Liver (tissue), 8 donors: ENCODE measurements at regions not wholly inside any gene's neighbourhood (a gene's known extent, or its start where the extent isn't known, plus 50 kb on each side); places are given as distances from the start of the nearest gene placed in this dataset.

Experiments used
- DNase-seq: peaks from one replicate; pipeline ENCODE4 v3.0.0-alpha.2; 2017; ENCODE audit warnings: low spot score
- H3K27ac ChIP-seq, 2 donors: one replicate each; pipeline ENCODE4 v1.7.0; 2013; ENCODE audit warnings: inconsistent platforms in 2 of 2, low read length in 2 of 2, control low read depth in 1 of 2, low read depth in 1 of 2, mild to moderate bottlenecking in 1 of 2
- H3K27me3 ChIP-seq, 4 donors: one replicate each; pipeline versions ENCODE4 v1.6.1 to v1.7.0; 2013; ENCODE audit warnings: low read length in 3 of 4, inconsistent platforms in 1 of 4, mild to moderate bottlenecking in 1 of 4, moderate library complexity in 1 of 4; ENCODE audit not compliant: control insufficient read depth in 4 of 4, insufficient read depth in 4 of 4
- H3K36me3 ChIP-seq, 4 donors: one replicate each; pipeline versions ENCODE4 v1.6.1 to v1.7.0; 2013; ENCODE audit warnings: low read length in 3 of 4, mild to moderate bottlenecking in 3 of 4, low read depth in 1 of 4, moderate library complexity in 1 of 4; ENCODE audit not compliant: control insufficient read depth in 4 of 4, insufficient read depth in 3 of 4
- H3K4me1 ChIP-seq, 4 donors: one replicate each; pipeline versions ENCODE4 v1.6.1 to v1.7.0; 2013; ENCODE audit warnings: low read length in 3 of 4, mild to moderate bottlenecking in 3 of 4, moderate library complexity in 1 of 4; ENCODE audit not compliant: control insufficient read depth in 4 of 4, insufficient read depth in 4 of 4
- H3K4me3 ChIP-seq, 3 donors: one replicate each; pipeline versions ENCODE4 v1.6.1 to v1.7.0; 2013; ENCODE audit warnings: low read length in 3 of 3, control low read depth in 1 of 3, low read depth in 1 of 3, mild to moderate bottlenecking in 1 of 3
- H3K9ac ChIP-seq, 2 donors: one replicate each; pipeline ENCODE4 v1.7.0; 2013; ENCODE audit warnings: low read length in 2 of 2, mild to moderate bottlenecking in 2 of 2, moderate library complexity in 2 of 2, control low read depth in 1 of 2, low read depth in 1 of 2
- H3K9me3 ChIP-seq, 4 donors: one replicate each; pipeline versions ENCODE4 v1.6.1 to v1.7.0; 2013; ENCODE audit warnings: low read length in 3 of 4; ENCODE audit not compliant: control insufficient read depth in 4 of 4
- ATF3 ChIP-seq: IDR thresholded peaks from 2 replicates; pipeline ENCODE4 v1.6.1; 2016; ENCODE audit warnings: antibody characterized with exemption
- CTCF ChIP-seq: fragments of 150-350 bp; IDR thresholded peaks from 2 replicates; pipeline ENCODE4 v1.5.1; 2017; ENCODE audit warnings: improper control_type of control experiment, low read depth, low read length; ENCODE audit not compliant: missing input control
- FOXA2 ChIP-seq: IDR thresholded peaks from 2 replicates; pipeline ENCODE4 v1.6.1; 2016; ENCODE audit warnings: antibody characterized with exemption
- GABPA ChIP-seq, 2 donors: IDR thresholded peaks in 1 of 2; conservative IDR thresholded peaks in 1 of 2; 2 replicates each; pipeline ENCODE4 v1.6.1; 2016; ENCODE audit warnings: antibody characterized with exemption in 2 of 2, mild to moderate bottlenecking in 1 of 2, moderate library complexity in 1 of 2
- HNF4A ChIP-seq, 2 donors: conservative IDR thresholded peaks; 2 replicates each; pipeline ENCODE4 v1.6.1; 2016; ENCODE audit warnings: antibody characterized with exemption in 2 of 2, mild to moderate bottlenecking in 2 of 2
- HNF4G ChIP-seq: IDR thresholded peaks from 2 replicates; pipeline ENCODE4 v1.6.1; 2016; ENCODE audit warnings: antibody characterized with exemption
- JUND ChIP-seq, 2 donors: IDR thresholded peaks; 2 replicates each; pipeline ENCODE4 v1.6.1; 2016; ENCODE audit warnings: antibody characterized with exemption in 2 of 2
- MAX ChIP-seq: IDR thresholded peaks from 2 replicates; pipeline ENCODE4 v1.6.1; 2016; ENCODE audit warnings: antibody characterized with exemption
- NR2F2 ChIP-seq: IDR thresholded peaks from 2 replicates; pipeline ENCODE4 v1.6.1; 2016; ENCODE audit warnings: antibody characterized with exemption
- RAD21 ChIP-seq, 2 donors: IDR thresholded peaks; 2 replicates each; pipeline ENCODE4 v1.6.1; 2016; ENCODE audit warnings: antibody characterized with exemption in 2 of 2, mild to moderate bottlenecking in 2 of 2
- REST ChIP-seq: IDR thresholded peaks from 2 replicates; pipeline ENCODE4 v1.6.1; 2016; ENCODE audit warnings: antibody characterized with exemption, mild to moderate bottlenecking
- RXRA ChIP-seq, 2 donors: IDR thresholded peaks; 2 replicates each; pipeline ENCODE4 v1.6.1; 2017 to 2018; ENCODE audit warnings: antibody characterized with exemption in 2 of 2, mild to moderate bottlenecking in 1 of 2
- SP1 ChIP-seq: IDR thresholded peaks from 2 replicates; pipeline ENCODE4 v1.6.1; 2018; ENCODE audit warnings: antibody characterized with exemption, mild to moderate bottlenecking
- TAF1 ChIP-seq: conservative IDR thresholded peaks from 2 replicates; pipeline ENCODE4 v1.6.1; 2016; ENCODE audit warnings: antibody characterized with exemption, mild to moderate bottlenecking
- YY1 ChIP-seq: IDR thresholded peaks from 2 replicates; pipeline ENCODE4 v1.6.1; 2016; ENCODE audit warnings: antibody characterized with exemption, mild to moderate bottlenecking
- ZBTB33 ChIP-seq: IDR thresholded peaks from 2 replicates; pipeline ENCODE4 v1.6.1; 2016; ENCODE audit warnings: antibody characterized with exemption
- WGBS: extraction: QIAGEN DNeasy Blood & Tissue Kit; methylation state at CpG from one replicate; pipeline ENCODE4 v1.1.7; 2013; 5-methylcytosine and 5-hydroxymethylcytosine counted together
- donor health status: healthy.
- donor health status: healthy.
- donor health status: healthy.
- donor health status: healthy.
- donor health status: healthy.

GRCh38 chr2:49296107-49296867 lies 142.0 kb upstream of the FSHR start:
- Histone ChIP-seq H3K4me3 (no peak overlapping the region), H3K9me3 (no peaks in the 10 kb centered on the region), H3K36me3 (no peaks in the 10 kb centered on the region), H3K9ac (no peak overlapping the region), H3K27me3 (no peaks in the 10 kb centered on the region), H3K27ac (no peak overlapping the region), H3K4me1 (no peaks in the 10 kb centered on the region)
- no peak for DNase-seq
- WGBS, result 62% methylated on average over 6 of the region's 6 CpGs
- no peak for TF ChIP-seq HNF4A (conservative IDR thresholded peaks at IDR 0.05)
- TF ChIP-seq NR2F2, result no peak
- no peak for TF ChIP-seq REST
- TF ChIP-seq SP1, result no peak
- TF ChIP-seq GABPA (IDR thresholded peaks at IDR 0.05 in 1 of 2, conservative IDR thresholded peaks at IDR 0.05 in 1 of 2), result no peak
- TF ChIP-seq FOXA2, result no peak
- no peak for TF ChIP-seq JUND (IDR thresholded peaks at IDR 0.05)
- TF ChIP-seq RAD21 (IDR thresholded peaks at IDR 0.05), result no peak
- no peak for TF ChIP-seq HNF4G
- no peak for TF ChIP-seq YY1
- TF ChIP-seq RXRA (IDR thresholded peaks at IDR 0.05), result no peak
- TF ChIP-seq CTCF, result no peak
- no peak for TF ChIP-seq ZBTB33
- TF ChIP-seq MAX, result no peak

GRCh38 chr2:49294225-49294624 lies 139.9 kb upstream of the FSHR start:
- H3K36me3 ChIP-seq, result no peaks in the 10 kb centered on the region
- H3K9me3 ChIP-seq, result no peaks in the 10 kb centered on the region
- H3K27me3 ChIP-seq, result no peaks in the 10 kb centered on the region
- no peak overlapping the region for H3K9ac ChIP-seq
- H3K4me3 ChIP-seq, result no peak overlapping the region
- DNase-seq, result no peak
- no peaks in the 10 kb centered on the region for H3K4me1 ChIP-seq
- no peak overlapping the region for H3K27ac ChIP-seq
- TF ChIP-seq TAF1 (no peak), CTCF (no peak), MAX (no peak), SP1 (no peak), FOXA2 (no peak), GABPA (IDR thresholded peaks at IDR 0.05 in 1 of 2, conservative IDR thresholded peaks at IDR 0.05 in 1 of 2) (no peak), REST (no peak), RXRA (IDR thresholded peaks at IDR 0.05) (no peak), ATF3 (no peak), JUND (IDR thresholded peaks at IDR 0.05) (no peak), YY1 (no peak)
